Fibroblast of the aortic adventitia (primary cell): ENCODE measurements at regions not wholly inside any gene's neighbourhood (a gene's known extent, or its start where the extent isn't known, plus 50 kb on each side); places are given as distances from the start of the nearest gene placed in this dataset.

Experiments used
- DNase-seq: peaks from one replicate; pipeline ENCODE4 v3.0.0-alpha.2; 2010; ENCODE audit warnings: low read depth
- H3K4me3 ChIP-seq: 2 replicates; pipeline ENCODE4 v1.5.1; 2011; ENCODE audit warnings: low read depth, mild to moderate bottlenecking, control low read depth, low read length, moderate library complexity
- CTCF ChIP-seq: IDR thresholded peaks from 2 replicates; pipeline ENCODE4 v1.5.1; 2011; ENCODE audit warnings: mild to moderate bottlenecking, low read length, control low read depth, inconsistent platforms; ENCODE audit not compliant: insufficient read depth

GRCh38 chr12:58787021-58787760 is 133.1 kb downstream of the LRIG3 start:
- H3K4me3 ChIP-seq, result no peak overlapping the region
- no peak for DNase-seq
- TF ChIP-seq CTCF, result no peak

GRCh38 chr12:58794859-58795258 is 125.4 kb downstream of the LRIG3 start:
- H3K4me3 ChIP-seq, result no peak overlapping the region
- no peak for TF ChIP-seq CTCF
- DNase-seq, result no peak

GRCh38 chr12:58795825-58796224 is 124.5 kb downstream of the LRIG3 start:
- H3K4me3 ChIP-seq, result no peak overlapping the region
- TF ChIP-seq CTCF, result no peak
- DNase-seq, result no peak

- no peak overlapping the region for H3K4me3 ChIP-seq
- DNase-seq, result no peak
- no peak for TF ChIP-seq CTCF
Observed at GRCh38 chr12:58801986-58802385, 118.3 kb downstream of the LRIG3 start.

- no peak for TF ChIP-seq CTCF
- H3K4me3 ChIP-seq, result no peak overlapping the region
- peak; percentile 94 for DNase-seq
Observed at GRCh38 chr12:58803908-58804307, 116.4 kb downstream of the LRIG3 start.

DNA sequence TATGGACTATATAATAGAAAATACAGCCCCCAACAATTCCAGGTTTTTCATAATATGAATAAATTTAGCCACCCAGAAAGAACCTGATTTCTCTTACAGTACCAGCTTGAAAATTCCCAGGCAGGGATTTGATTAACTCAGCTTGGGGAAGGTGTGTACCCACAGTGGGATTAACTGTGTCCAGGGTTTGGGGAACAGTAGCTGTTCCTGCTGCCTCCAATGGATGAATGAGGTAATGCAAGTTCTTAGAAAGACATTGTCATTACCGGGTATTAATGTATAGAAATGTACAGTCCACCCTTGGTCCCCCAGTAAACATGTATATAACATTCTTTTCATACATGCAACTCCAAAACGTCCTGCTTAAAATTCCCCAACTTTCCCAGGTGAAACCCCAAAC is 115.6 kb downstream of the LRIG3 start:
- H3K4me3 ChIP-seq, result no peak overlapping the region
- peak; percentile 44 for TF ChIP-seq CTCF
- DNase-seq, result no peak

DNA sequence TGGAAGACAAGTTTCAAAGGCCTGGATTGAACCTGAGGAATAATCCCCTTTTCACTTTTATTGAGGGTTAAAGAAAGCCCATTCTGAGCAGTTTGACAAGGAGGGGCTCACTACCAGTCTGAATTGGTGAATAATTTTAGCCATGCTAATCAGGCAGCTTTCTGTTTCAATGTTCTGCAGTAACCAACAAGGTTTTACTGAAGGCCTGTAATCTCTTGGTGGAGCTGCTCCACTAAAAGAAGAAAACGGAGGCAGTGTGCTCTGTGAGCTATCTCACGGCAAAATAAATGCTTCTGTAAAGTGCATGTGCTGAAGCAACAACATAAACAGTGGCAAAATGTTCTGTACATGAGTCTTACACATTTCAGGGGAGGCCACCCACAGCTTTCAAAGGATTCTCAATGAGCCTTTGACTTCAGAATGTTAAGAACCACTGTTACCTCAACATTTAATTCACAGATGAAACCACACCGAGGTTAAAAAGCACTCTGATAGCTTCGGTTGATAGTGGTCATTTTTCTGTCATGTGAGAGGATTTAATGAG is 111.2 kb downstream of the LRIG3 start:
- DNase-seq, result no peak
- H3K4me3 ChIP-seq, result no peak overlapping the region
- TF ChIP-seq CTCF, result no peak
